T-cell (primary cell): ENCODE measurements at regions not wholly inside any gene's neighbourhood (a gene's known extent, or its start where the extent isn't known, plus 50 kb on each side); places are given as distances from the start of the nearest gene placed in this dataset.
"Not testable (repeated sequence)": the region's sequence is repeated elsewhere in the genome, so short reads cannot be mapped to it uniquely, and the experiment has no call there.

Experiments
- ATAC-seq, 4 experiments: fragments of 200-7000 bp in 3 of 4; fragments of 150-1000 bp in 1 of 4; cut with Tn5 transposase; replicated peaks in 1 of 4; 1 replicate in 3 of 4; 2 replicates in 1 of 4; pipeline ENCODE4 v1.10.0; 2021; ENCODE audit warnings: moderate library complexity in 3 of 4, mild to moderate bottlenecking in 2 of 4, moderate number of reproducible peaks in 1 of 4
- CTCF ChIA-PET, 2 donors: fragments of 300-600 bp; sonication (Branson Sonifier 250); formaldehyde crosslinking; loops; one replicate each; lab custom pipeline; 2022; ENCODE audit warnings: antibody characterized with exemption in 2 of 2; lab: Charles Lee
- POLR2A ChIA-PET, 2 donors: fragments of 300-600 bp; sonication (Branson Sonifier 250); formaldehyde crosslinking; loops; one replicate each; lab custom pipeline; 2022; ENCODE audit warnings: antibody characterized with exemption in 2 of 2; lab: Charles Lee
- DNase-seq, 35 experiments: peaks; one replicate each; pipeline versions ENCODE4 v3.0.0 to v3.0.0-alpha.2; 2013 to 2023
- H3K27ac ChIP-seq: one replicate; pipeline ENCODE4 v1.5.1; 2013; ENCODE audit warnings: low read length
- H3K27me3 ChIP-seq, 2 experiments: replicated peaks in 1 of 2; 1 replicate in 1 of 2; 2 replicates in 1 of 2; pipeline versions ENCODE4 v1.6.1 to v1.7.0; 2013; ENCODE audit warnings: low read length in 1 of 2, mixed read lengths in 1 of 2; ENCODE audit not compliant: control insufficient read depth in 2 of 2, insufficient read depth in 2 of 2; ENCODE audit errors: extremely low read depth in 1 of 2
- H3K36me3 ChIP-seq, 2 donors: 1 replicate in 1 of 2; 2 replicates in 1 of 2; pipeline versions ENCODE4 v1.6.1 to v1.7.0; 2013; ENCODE audit warnings: low read length in 1 of 2; ENCODE audit not compliant: control insufficient read depth in 2 of 2, insufficient read depth in 1 of 2; ENCODE audit errors: extremely low read depth in 1 of 2
- H3K4me1 ChIP-seq, 2 experiments: 1 replicate in 1 of 2; 2 replicates in 1 of 2; pipeline versions ENCODE4 v1.6.1 to v1.7.0; 2013; ENCODE audit warnings: low read length in 2 of 2, mixed read lengths in 1 of 2; ENCODE audit not compliant: insufficient read depth in 2 of 2, control insufficient read depth in 1 of 2; ENCODE audit errors: extremely low read depth in 1 of 2
- H3K4me3 ChIP-seq, 2 donors: 1 replicate in 1 of 2; 2 replicates in 1 of 2; pipeline versions ENCODE4 v1.5.1 to v1.7.0; 2013; ENCODE audit warnings: mild to moderate bottlenecking in 2 of 2, low read length in 1 of 2, moderate library complexity in 1 of 2; ENCODE audit not compliant: control insufficient read depth in 1 of 2; ENCODE audit errors: extremely low read depth in 1 of 2
- H3K9me3 ChIP-seq: 2 replicates; pipeline ENCODE4 v1.7.0; 2013
- H3K27ac Mint-ChIP-seq, 2 donors: one replicate each; pipeline ENCODE4 v1.8.0; 2020 to 2021; ENCODE audit warnings: mild to moderate bottlenecking in 2 of 2, mixed read lengths in 2 of 2
- H3K27me3 Mint-ChIP-seq, 2 donors: one replicate each; pipeline ENCODE4 v1.8.0; 2021 to 2022; ENCODE audit warnings: mixed read lengths in 2 of 2
- H3K36me3 Mint-ChIP-seq: one replicate; pipeline ENCODE4 v1.8.0; 2021; ENCODE audit warnings: mixed read lengths
- H3K4me1 Mint-ChIP-seq, 3 donors: one replicate each; pipeline ENCODE4 v1.8.0; 2020 to 2022; ENCODE audit warnings: mixed read lengths in 3 of 3, mild to moderate bottlenecking in 1 of 3
- H3K4me3 Mint-ChIP-seq, 3 donors: one replicate each; pipeline ENCODE4 v1.8.0; 2020 to 2022; ENCODE audit warnings: mild to moderate bottlenecking in 3 of 3, mixed read lengths in 3 of 3, moderate library complexity in 3 of 3
- H3K9me3 Mint-ChIP-seq, 3 donors: one replicate each; pipeline ENCODE4 v1.8.0; 2020 to 2022; ENCODE audit warnings: mixed read lengths in 3 of 3
- WGBS: methylation state at CpG from one replicate; pipeline ENCODE4 v1.1.5; 2013; ENCODE audit warnings: missing lambda C conversion rate; ENCODE audit not compliant: insufficient coverage; 5-methylcytosine and 5-hydroxymethylcytosine counted together

DNA sequence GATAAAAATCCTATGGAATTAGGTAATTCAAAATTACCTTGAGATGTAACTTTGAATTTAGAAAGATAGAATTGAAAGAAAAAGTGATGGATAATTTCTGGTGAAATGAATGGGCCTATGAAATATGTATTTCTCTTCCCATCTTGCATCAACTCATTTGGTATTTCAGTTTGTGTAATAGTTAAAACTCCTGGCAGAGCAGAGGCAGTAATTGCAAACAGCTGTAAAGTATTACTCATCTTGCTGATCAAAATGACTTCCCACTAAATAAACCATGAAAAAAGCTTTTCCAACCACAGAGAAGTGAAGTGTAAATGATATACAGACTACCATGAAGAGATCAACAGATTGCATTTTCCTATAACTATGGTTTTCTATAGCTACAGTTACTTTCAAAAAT is 471.0 kb downstream of the TUBA3C start:
- H3K27me3 Mint-ChIP-seq, H3K27me3 ChIP-seq, ATAC-seq, H3K4me3 Mint-ChIP-seq, H3K36me3 Mint-ChIP-seq, DNase-seq, H3K27ac Mint-ChIP-seq, H3K4me1 Mint-ChIP-seq, H3K4me3 ChIP-seq, H3K9me3 ChIP-seq, H3K36me3 ChIP-seq, H3K9me3 Mint-ChIP-seq, POLR2A ChIA-PET, H3K4me1 ChIP-seq, H3K27ac ChIP-seq, CTCF ChIA-PET: not testable (repeated sequence)

DNA sequence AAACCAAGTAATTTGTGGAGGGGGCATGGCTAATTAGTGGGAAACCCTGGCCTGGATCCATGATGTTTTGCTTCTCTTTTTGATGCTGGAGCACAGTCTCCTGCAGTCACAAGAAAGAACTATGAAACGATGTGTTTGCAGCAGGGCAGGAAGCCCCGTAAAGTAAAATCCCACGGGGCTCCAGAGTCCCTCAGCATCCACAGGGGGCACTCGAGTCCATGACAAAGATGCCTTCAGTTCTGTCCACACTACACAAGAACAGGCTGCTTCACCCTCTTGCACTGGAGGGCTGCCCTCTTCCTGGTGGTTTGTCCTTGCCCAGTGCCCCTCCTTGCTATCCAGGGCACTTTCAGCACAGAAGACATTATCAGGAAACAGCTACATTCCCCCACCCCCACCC is 475.1 kb downstream of the TUBA3C start:
- H3K4me3 ChIP-seq, H3K4me1 ChIP-seq, H3K4me1 Mint-ChIP-seq, H3K27ac Mint-ChIP-seq, H3K9me3 ChIP-seq, H3K36me3 ChIP-seq, H3K27ac ChIP-seq, H3K36me3 Mint-ChIP-seq, ATAC-seq, DNase-seq, POLR2A ChIA-PET, H3K27me3 ChIP-seq, H3K27me3 Mint-ChIP-seq, H3K9me3 Mint-ChIP-seq, H3K4me3 Mint-ChIP-seq: not testable (repeated sequence)
- CTCF ChIA-PET = interaction anchor here in 1 of 2 donors (0.7 kb wide), 1 partner anchor 1183 kb away, joined by 4 read pairs; no protein-coding TSS in a partner anchor
- WGBS = 71% methylated on average over 1 of the region's 4 CpGs

DNA sequence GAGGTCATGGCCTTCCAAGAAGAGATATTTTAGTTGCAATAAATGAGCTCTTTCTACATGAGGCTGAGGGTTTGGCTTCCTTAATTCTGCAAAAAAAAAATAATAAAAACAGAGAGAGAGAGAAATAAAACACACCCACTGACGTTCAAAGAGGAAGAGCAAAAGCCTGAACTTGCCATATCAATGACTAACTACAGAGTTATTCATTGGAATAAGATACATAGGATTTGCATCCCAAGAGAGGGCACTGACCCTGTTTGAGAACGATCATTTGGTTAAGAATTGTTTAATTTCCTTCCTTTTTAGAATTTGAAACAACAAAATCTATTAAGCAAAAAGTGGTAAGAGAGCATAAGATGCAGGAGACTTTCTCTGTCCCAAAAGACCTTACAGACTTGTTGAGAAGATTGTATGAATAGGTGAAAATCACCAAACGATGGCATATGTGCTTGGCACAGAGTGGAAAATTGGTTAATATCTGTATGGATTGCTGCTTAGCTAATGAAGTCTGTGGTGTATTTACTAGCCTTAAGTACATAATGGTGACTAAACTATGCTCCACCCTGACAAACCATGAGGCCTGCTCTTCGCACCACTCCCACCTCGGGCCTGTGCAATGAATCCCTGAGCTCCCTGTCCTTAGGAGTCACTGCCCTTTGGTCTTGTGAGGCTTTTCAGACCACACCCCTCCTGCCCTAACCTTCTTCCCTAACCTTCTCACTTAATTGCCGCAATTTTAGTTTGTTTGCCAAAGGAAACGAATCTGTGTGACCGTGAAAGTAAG is 479.0 kb downstream of the TUBA3C start:
- H3K4me1 ChIP-seq, H3K4me3 Mint-ChIP-seq, H3K4me1 Mint-ChIP-seq, H3K9me3 Mint-ChIP-seq, ATAC-seq, H3K27me3 Mint-ChIP-seq, H3K36me3 Mint-ChIP-seq, H3K27me3 ChIP-seq, DNase-seq, H3K9me3 ChIP-seq, H3K27ac Mint-ChIP-seq, H3K4me3 ChIP-seq, H3K27ac ChIP-seq, CTCF ChIA-PET, H3K36me3 ChIP-seq: not testable (repeated sequence)
- POLR2A ChIA-PET = interaction anchor here in 1 of 2 donors (0.6 kb wide), 1 partner anchor 17 kb away, joined by 3 read pairs; no protein-coding TSS in a partner anchor
- WGBS = 93% methylated on average over 2 of the region's 8 CpGs

DNA sequence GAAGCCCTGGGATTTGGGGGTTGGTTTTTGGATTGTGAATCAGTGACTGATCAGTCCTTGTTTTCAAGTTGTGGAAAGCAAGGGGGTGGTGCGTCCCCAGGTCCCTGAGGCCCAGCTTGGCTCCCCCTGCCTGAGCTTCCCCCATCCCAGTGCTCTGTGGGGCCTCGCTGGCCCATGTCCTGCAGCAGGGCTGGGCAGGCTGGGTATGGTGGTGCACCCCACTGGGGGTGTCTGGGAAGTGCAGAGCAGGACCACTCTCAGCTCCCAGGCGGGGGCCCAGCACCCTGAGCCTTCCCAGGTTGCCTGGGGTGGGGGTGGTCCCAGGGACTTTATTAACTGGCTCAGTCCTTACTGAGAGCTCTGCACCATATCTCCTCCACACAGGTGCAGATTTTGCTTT is 483.3 kb downstream of the TUBA3C start:
- H3K4me1 ChIP-seq, POLR2A ChIA-PET, H3K4me3 Mint-ChIP-seq, DNase-seq, H3K4me3 ChIP-seq, H3K36me3 Mint-ChIP-seq, H3K27me3 ChIP-seq, H3K27ac ChIP-seq, H3K27me3 Mint-ChIP-seq, ATAC-seq, H3K27ac Mint-ChIP-seq, CTCF ChIA-PET, H3K9me3 Mint-ChIP-seq, H3K9me3 ChIP-seq, H3K4me1 Mint-ChIP-seq, H3K36me3 ChIP-seq: not testable (repeated sequence)
- WGBS = 60% methylated on average over 1 of the region's 3 CpGs

DNA sequence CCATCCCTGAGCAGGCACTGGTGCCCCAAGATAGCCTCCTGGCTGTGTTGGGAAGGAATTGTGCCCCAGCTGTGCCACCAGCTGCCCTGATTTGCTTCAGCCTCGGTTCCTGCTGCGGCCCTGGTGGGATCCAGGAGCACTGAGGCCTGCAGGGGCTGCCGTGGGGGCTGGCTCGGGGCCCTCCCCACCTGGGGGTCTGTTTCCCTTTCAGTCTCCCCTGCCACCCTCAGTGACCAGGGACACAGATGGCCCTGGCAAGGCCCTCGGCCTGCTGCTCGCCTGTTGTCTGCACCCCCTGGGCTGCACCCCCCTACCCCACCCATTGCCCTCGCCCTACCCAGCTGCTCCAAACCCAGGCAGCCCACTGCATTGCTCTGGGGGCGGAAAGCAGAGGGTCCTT is 483.8 kb downstream of the TUBA3C start:
- H3K27ac ChIP-seq, H3K27ac Mint-ChIP-seq, H3K4me1 Mint-ChIP-seq, DNase-seq, ATAC-seq, H3K27me3 ChIP-seq, H3K9me3 ChIP-seq, H3K36me3 Mint-ChIP-seq, CTCF ChIA-PET, H3K4me3 Mint-ChIP-seq, H3K36me3 ChIP-seq, H3K4me1 ChIP-seq, H3K4me3 ChIP-seq, POLR2A ChIA-PET, H3K9me3 Mint-ChIP-seq, H3K27me3 Mint-ChIP-seq: not testable (repeated sequence)
- 64% methylated on average over 3 of the region's 8 CpGs for WGBS

DNA sequence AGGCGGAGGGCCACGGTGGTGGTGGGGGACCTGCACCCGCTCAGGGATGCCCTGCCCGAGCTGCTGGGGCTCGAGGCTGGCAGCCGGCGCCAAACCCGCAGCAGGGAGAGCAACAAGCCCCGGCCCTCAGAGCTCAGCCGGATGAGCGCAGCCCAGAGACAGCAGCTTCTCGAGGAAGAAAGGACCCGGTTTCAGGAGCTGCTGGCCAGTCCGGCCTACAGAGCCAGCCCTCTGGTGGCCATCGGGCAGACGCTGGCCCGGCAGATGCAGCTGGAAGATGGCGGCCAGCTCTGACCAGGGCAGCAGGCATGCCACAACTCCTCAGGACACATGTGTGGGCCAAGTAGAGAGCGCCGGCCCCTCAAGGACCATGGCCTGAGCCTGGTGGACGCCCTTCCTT is 484.4 kb downstream of the TUBA3C start:
- 89% methylated on average over 18 of the region's 21 CpGs for WGBS
- H3K27me3 Mint-ChIP-seq, H3K4me1 ChIP-seq, CTCF ChIA-PET, H3K9me3 Mint-ChIP-seq, H3K4me1 Mint-ChIP-seq, DNase-seq, H3K27ac ChIP-seq, H3K27ac Mint-ChIP-seq, H3K9me3 ChIP-seq, H3K27me3 ChIP-seq, H3K36me3 Mint-ChIP-seq, H3K36me3 ChIP-seq, ATAC-seq, H3K4me3 Mint-ChIP-seq, POLR2A ChIA-PET, H3K4me3 ChIP-seq: not testable (repeated sequence)

DNA sequence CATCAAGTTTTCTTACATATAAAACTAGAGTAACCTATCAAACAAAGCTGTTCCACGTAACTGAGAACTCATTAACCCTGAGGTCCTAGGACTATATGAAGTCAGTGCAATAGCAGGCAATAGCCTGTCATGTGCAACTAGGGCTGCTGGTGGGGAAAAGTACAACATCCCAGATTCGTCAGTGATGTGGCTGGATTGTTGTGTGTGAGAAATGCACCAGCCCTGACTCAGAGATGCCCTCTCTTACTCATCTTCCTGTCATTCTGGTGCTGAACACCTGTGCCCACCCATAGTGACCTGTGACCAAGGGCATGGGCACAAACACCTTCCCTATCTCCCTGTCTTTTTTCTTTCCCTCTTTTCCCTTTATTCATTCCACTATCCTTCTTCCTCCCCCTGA is 504.2 kb downstream of the TUBA3C start:
- H3K36me3 ChIP-seq, H3K4me1 ChIP-seq, POLR2A ChIA-PET, H3K27me3 ChIP-seq, H3K4me3 ChIP-seq, CTCF ChIA-PET, H3K27ac ChIP-seq, DNase-seq, H3K4me3 Mint-ChIP-seq, H3K4me1 Mint-ChIP-seq, ATAC-seq, H3K36me3 Mint-ChIP-seq, H3K9me3 Mint-ChIP-seq, H3K27ac Mint-ChIP-seq, H3K27me3 Mint-ChIP-seq, H3K9me3 ChIP-seq: not testable (repeated sequence)
- WGBS = no CpG with 5 or more reads among the region's 2 CpGs
